A673 (cell line): ENCODE measurements at regions not wholly inside any gene's neighbourhood (a gene's known extent, or its start where the extent isn't known, plus 50 kb on each side); places are given as distances from the start of the nearest gene placed in this dataset.

Source experiments
- BruUV-seq: library from RNA; stranded (reverse); fragments of 400-500 nt; replicated peaks from 2 replicates; lab custom pipeline; 2021; lab: Mats Ljungman, UMichigan
- CTCF ChIA-PET: fragments of 300-600 bp; sonication (Branson Sonifier 250); formaldehyde crosslinking; loops from one replicate; lab custom pipeline; 2022; ENCODE audit warnings: antibody characterized with exemption; lab: Charles Lee
- POLR2A ChIA-PET: fragments of 300-600 bp; sonication (Branson Sonifier 250); formaldehyde crosslinking; loops from one replicate; lab custom pipeline; 2022; ENCODE audit warnings: antibody characterized with exemption; ENCODE audit not compliant: low non-redundant PET; lab: Charles Lee
- DNase-seq: peaks from one replicate; pipeline ENCODE4 v3.0.0-alpha.2; 2015; ENCODE audit warnings: low spot score
- H3K27ac ChIP-seq: fragments of 200-600 bp; sonication (generic); 2 replicates; pipeline ENCODE4 v1.5.1; 2016; ENCODE audit warnings: mixed run types, low read depth, mild to moderate bottlenecking, mixed read lengths, antibody characterized with exemption, low read length; ENCODE audit not compliant: poor library complexity, severe bottlenecking
- H3K27me3 ChIP-seq: fragments of 200-600 bp; sonication (generic); replicated peaks from 2 replicates; pipeline ENCODE4 v1.6.1; 2017; ENCODE audit warnings: mixed run types, low read depth, mild to moderate bottlenecking, mixed read lengths, antibody characterized with exemption, low read length; ENCODE audit not compliant: insufficient read depth, poor library complexity
- H3K36me3 ChIP-seq: fragments of 200-600 bp; sonication (generic); 2 replicates; pipeline ENCODE4 v1.6.1; 2016; ENCODE audit warnings: mixed run types, mild to moderate bottlenecking, mixed read lengths, antibody characterized with exemption, low read length; ENCODE audit not compliant: insufficient read depth, poor library complexity, severe bottlenecking
- H3K4me1 ChIP-seq: fragments of 200-600 bp; sonication (generic); 2 replicates; pipeline ENCODE4 v1.6.1; 2017; ENCODE audit warnings: mixed run types, mild to moderate bottlenecking, mixed read lengths, antibody characterized with exemption, low read length; ENCODE audit not compliant: insufficient read depth, poor library complexity, severe bottlenecking
- H3K4me3 ChIP-seq: fragments of 200-600 bp; sonication (generic); 2 replicates; pipeline ENCODE4 v1.5.1; 2016; ENCODE audit warnings: low read depth, mixed run types, mild to moderate bottlenecking, mixed read lengths, low read length; ENCODE audit not compliant: poor library complexity, severe bottlenecking
- H3K9me3 ChIP-seq: fragments of 200-600 bp; sonication (generic); 2 replicates; pipeline ENCODE4 v1.6.1; 2016; ENCODE audit warnings: mixed run types, low read depth, mild to moderate bottlenecking, mixed read lengths, antibody characterized with exemption, low read length; ENCODE audit not compliant: poor library complexity, severe bottlenecking
- EZH2 ChIP-seq: fragments of 200-600 bp; sonication (generic); IDR thresholded peaks from 2 replicates; pipeline ENCODE4 v1.6.1; 2017; ENCODE audit warnings: borderline replicate concordance, low read depth, mild to moderate bottlenecking, mixed read lengths, antibody characterized with exemption, low read length; ENCODE audit not compliant: poor library complexity, severe bottlenecking
- intact Hi-C: fragments of 100-400 bp; cut with micrococcal nuclease; formaldehyde crosslinking; loops from one replicate; pipeline ENCODE4 v1.10.0; 2022; ENCODE audit not compliant: unreplicated experiment
- TF ChIP-seq, protein P1 (sequence below): fragments of 300-800, 200-600 bp; sonication (generic); conservative IDR thresholded peaks from 2 replicates; pipeline ENCODE4 v1.5.1; 2017; ENCODE audit warnings: low read depth, mild to moderate bottlenecking, antibody characterized with exemption, low read length, moderate library complexity, mixed read lengths

- POLR2A ChIA-PET = no interaction called here
- CTCF ChIA-PET = no interaction called here
- DNase-seq = no peak
- Histone ChIP-seq H3K4me1 (no peaks in the 10 kb centered on the region), H3K27me3 (no peaks in the 10 kb centered on the region), H3K27ac (no peak overlapping the region), H3K4me3 (no peak overlapping the region), H3K36me3 (no peaks in the 10 kb centered on the region), H3K9me3 (no peaks in the 10 kb centered on the region)
- intact Hi-C loops = no loop called here
- TF ChIP-seq, protein P1, sequence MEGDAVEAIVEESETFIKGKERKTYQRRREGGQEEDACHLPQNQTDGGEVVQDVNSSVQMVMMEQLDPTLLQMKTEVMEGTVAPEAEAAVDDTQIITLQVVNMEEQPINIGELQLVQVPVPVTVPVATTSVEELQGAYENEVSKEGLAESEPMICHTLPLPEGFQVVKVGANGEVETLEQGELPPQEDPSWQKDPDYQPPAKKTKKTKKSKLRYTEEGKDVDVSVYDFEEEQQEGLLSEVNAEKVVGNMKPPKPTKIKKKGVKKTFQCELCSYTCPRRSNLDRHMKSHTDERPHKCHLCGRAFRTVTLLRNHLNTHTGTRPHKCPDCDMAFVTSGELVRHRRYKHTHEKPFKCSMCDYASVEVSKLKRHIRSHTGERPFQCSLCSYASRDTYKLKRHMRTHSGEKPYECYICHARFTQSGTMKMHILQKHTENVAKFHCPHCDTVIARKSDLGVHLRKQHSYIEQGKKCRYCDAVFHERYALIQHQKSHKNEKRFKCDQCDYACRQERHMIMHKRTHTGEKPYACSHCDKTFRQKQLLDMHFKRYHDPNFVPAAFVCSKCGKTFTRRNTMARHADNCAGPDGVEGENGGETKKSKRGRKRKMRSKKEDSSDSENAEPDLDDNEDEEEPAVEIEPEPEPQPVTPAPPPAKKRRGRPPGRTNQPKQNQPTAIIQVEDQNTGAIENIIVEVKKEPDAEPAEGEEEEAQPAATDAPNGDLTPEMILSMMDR = no peak
- TF ChIP-seq EZH2 = no peak
- no TSS peak for BruUV-seq
Measured at GRCh38 chr11:101306721-101307120, 177.1 kb upstream of the PGR start.

DNA sequence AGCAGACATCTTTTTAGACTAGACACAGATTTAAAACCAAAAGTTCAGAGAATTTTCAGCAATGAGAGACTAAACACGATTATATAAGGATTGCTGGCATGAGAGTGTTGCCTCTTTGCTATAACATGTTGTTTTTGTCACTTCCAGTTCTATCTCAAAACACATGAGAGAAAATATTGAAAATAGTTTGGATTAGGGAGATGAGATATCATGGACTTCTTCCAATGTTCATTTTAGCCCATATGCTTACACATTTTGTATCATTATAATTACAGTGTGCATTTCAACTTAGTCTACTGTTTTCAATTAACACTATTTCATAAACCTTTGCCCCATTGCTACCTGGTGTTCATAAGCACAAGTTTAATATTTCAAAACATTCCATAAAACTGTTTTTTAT, 175.9 kb upstream of the PGR start:
- ChIA-PET CTCF (no interaction called here), POLR2A (no interaction called here)
- no peak for DNase-seq
- H3K9me3 ChIP-seq = no peaks in the 10 kb centered on the region
- no TSS peak for BruUV-seq
- no peak for TF ChIP-seq EZH2
- TF ChIP-seq, protein P1 = no peak
- H3K36me3 ChIP-seq = no peaks in the 10 kb centered on the region
- no peaks in the 10 kb centered on the region for H3K4me1 ChIP-seq
- intact Hi-C loops = no loop called here
- no peak overlapping the region for H3K27ac ChIP-seq
- no peaks in the 10 kb centered on the region for H3K27me3 ChIP-seq
- no peak overlapping the region for H3K4me3 ChIP-seq

DNA sequence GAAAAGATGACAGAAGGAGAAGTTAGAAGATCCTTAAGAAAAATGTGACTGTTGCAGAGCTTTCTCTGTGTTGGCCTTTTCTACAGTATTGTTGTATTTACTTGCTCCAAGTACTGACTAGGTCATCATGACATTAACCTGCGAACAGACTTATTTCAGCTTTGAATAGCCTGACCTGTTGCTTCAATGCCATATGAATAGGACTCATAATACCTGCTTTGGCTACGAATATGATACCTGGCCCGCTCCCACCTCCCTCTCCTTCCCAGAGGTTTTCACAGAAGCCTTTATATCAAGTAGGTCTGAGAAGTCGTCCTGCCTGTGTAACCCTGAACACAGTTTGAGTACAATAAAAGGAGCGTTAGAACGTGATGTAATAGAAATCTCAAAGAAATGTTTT, 169.6 kb upstream of the PGR start:
- Histone ChIP-seq H3K27me3 (no peaks in the 10 kb centered on the region), H3K4me1 (no peaks in the 10 kb centered on the region), H3K4me3 (no peak overlapping the region), H3K36me3 (no peaks in the 10 kb centered on the region), H3K9me3 (no peaks in the 10 kb centered on the region), H3K27ac (no peak overlapping the region)
- intact Hi-C loops = no loop called here
- DNase-seq = no peak
- no TSS peak for BruUV-seq
- ChIA-PET CTCF (no interaction called here), POLR2A (no interaction called here)
- TF ChIP-seq, protein P1 = no peak
- TF ChIP-seq EZH2 = no peak
